Thyroid gland (tissue), 4 donors: ENCODE measurements at regions not wholly inside any gene's neighbourhood (a gene's known extent, or its start where the extent isn't known, plus 50 kb on each side); places are given as distances from the start of the nearest gene placed in this dataset.
"Not testable (repeated sequence)": the region's sequence is repeated elsewhere in the genome, so short reads cannot be mapped to it uniquely, and the experiment has no call there.

ENCODE experiments used
- DNase-seq, 2 donors: peaks; one replicate each; pipeline ENCODE4 v3.0.0-alpha.2; 2019
- H3K27ac ChIP-seq, 3 donors: fragments of 200-600 bp; sonication (generic); 1 replicate in 2 of 3; 2 replicates in 1 of 3; pipeline ENCODE4 v1.5.1; 2016 to 2019; ENCODE audit warnings: mild to moderate bottlenecking in 1 of 3, moderate library complexity in 1 of 3
- H3K27me3 ChIP-seq: fragments of 200-600 bp; sonication (generic); one replicate; pipeline ENCODE4 v1.5.1; 2019
- H3K36me3 ChIP-seq, 2 donors: fragments of 200-600 bp; sonication (generic); one replicate each; pipeline ENCODE4 v1.5.1; 2016 to 2019
- H3K4me1 ChIP-seq, 2 donors: fragments of 200-600 bp; sonication (generic); one replicate each; pipeline ENCODE4 v1.5.1; 2017 to 2019
- H3K4me3 ChIP-seq, 3 donors: fragments of 200-600 bp; sonication (generic); replicated peaks in 1 of 3; 1 replicate in 2 of 3; 2 replicates in 1 of 3; pipeline ENCODE4 v1.5.1; 2016; ENCODE audit warnings: mild to moderate bottlenecking in 1 of 3
- H3K9me3 ChIP-seq: fragments of 200-600 bp; sonication (generic); one replicate; pipeline ENCODE4 v1.5.1; 2017
- CTCF ChIP-seq, 6 experiments: fragments of 200-600 bp in 3 of 6; fragments of 450-650 bp in 3 of 6; sonication (generic) in 3 of 6; IDR thresholded peaks; one replicate each; pipeline ENCODE4 v1.5.1; 2016 to 2019; ENCODE audit warnings: antibody characterized with exemption in 6 of 6, mild to moderate bottlenecking in 2 of 6, inconsistent platforms in 1 of 6, moderate library complexity in 1 of 6
- POLR2A ChIP-seq, 2 donors: fragments of 450-650 bp; IDR thresholded peaks; one replicate each; pipeline ENCODE4 v1.6.1; 2017; ENCODE audit warnings: antibody characterized with exemption in 2 of 2, mild to moderate bottlenecking in 2 of 2, moderate library complexity in 1 of 2
- WGBS, 2 donors: methylation state at CpG; one replicate each; pipeline ENCODE4 v1.1.5; 2017; 5-methylcytosine and 5-hydroxymethylcytosine counted together
- intact Hi-C: fragments of 100-400 bp; cut with DNase I; formaldehyde crosslinking; loops from one replicate; pipeline ENCODE4 v1.15.1; 2023

GRCh38 chr4:56139241-56139827, 190.6 kb downstream of the CEP135 start:
- no peaks in the 10 kb centered on the region for H3K9me3 ChIP-seq
- no peak overlapping the region for H3K27ac ChIP-seq
- no peaks in the 10 kb centered on the region for H3K36me3 ChIP-seq
- 82 to 94% methylated on average over 1 of the region's 1 CpG for WGBS, 2 donors
- H3K27me3 ChIP-seq: no peaks in the 10 kb centered on the region
- no peak overlapping the region for H3K4me3 ChIP-seq
- intact Hi-C loops: no loop called here
- no peaks in the 10 kb centered on the region for H3K4me1 ChIP-seq
- TF ChIP-seq CTCF (IDR thresholded peaks at IDR 0.05): no peak
- no peak for TF ChIP-seq POLR2A (IDR thresholded peaks at IDR 0.05)
- DNase-seq: no peak

GRCh38 chr4:56134834-56135233, 186.1 kb downstream of the CEP135 start:
- H3K36me3 ChIP-seq, H3K9me3 ChIP-seq, H3K4me1 ChIP-seq, H3K27me3 ChIP-seq, intact Hi-C loops, H3K27ac ChIP-seq, H3K4me3 ChIP-seq, DNase-seq: not testable (repeated sequence)
- 91 to 92% methylated on average over 8 of the region's 8 CpGs for WGBS, 2 donors

GRCh38 chr4:56134266-56134665, 185.5 kb downstream of the CEP135 start:
- no peaks in the 10 kb centered on the region for H3K27me3 ChIP-seq
- intact Hi-C loops: no loop called here
- 71 to 77% methylated on average over 2 of the region's 2 CpGs for WGBS, 2 donors
- no peak for TF ChIP-seq POLR2A (IDR thresholded peaks at IDR 0.05)
- TF ChIP-seq CTCF (IDR thresholded peaks at IDR 0.05): no peak
- no peaks in the 10 kb centered on the region for H3K36me3 ChIP-seq
- no peak for DNase-seq
- H3K4me1 ChIP-seq: no peaks in the 10 kb centered on the region
- no peak overlapping the region for H3K4me3 ChIP-seq
- H3K9me3 ChIP-seq: no peaks in the 10 kb centered on the region
- H3K27ac ChIP-seq: no peak overlapping the region

GRCh38 chr4:56132835-56133234, 184.1 kb downstream of the CEP135 start:
- no peak for DNase-seq
- intact Hi-C loops: no loop called here
- WGBS, 2 donors: 89% methylated on average over 3 of the region's 3 CpGs

GRCh38 chr4:56132188-56132587, 183.4 kb downstream of the CEP135 start:
- H3K4me3 ChIP-seq, H3K9me3 ChIP-seq, H3K36me3 ChIP-seq, H3K27me3 ChIP-seq, H3K27ac ChIP-seq, intact Hi-C loops, DNase-seq, H3K4me1 ChIP-seq: not testable (repeated sequence)
- 81 to 90% methylated on average over 5 of the region's 5 CpGs for WGBS, 2 donors

More at GRCh38 chr4:56132835-56133234, 184.1 kb downstream of the CEP135 start:
- Histone ChIP-seq H3K9me3 (no peaks in the 10 kb centered on the region), H3K4me3 (no peak overlapping the region), H3K4me1 (no peaks in the 10 kb centered on the region), H3K27me3 (no peaks in the 10 kb centered on the region), H3K36me3 (no peaks in the 10 kb centered on the region), H3K27ac (no peak overlapping the region)
- no peak for TF ChIP-seq POLR2A (IDR thresholded peaks at IDR 0.05)
- TF ChIP-seq CTCF (IDR thresholded peaks at IDR 0.05): no peak

GRCh38 chr4:56130606-56131155, 181.9 kb downstream of the CEP135 start:
- DNase-seq: no peak
- no peak overlapping the region for H3K27ac ChIP-seq
- no peaks in the 10 kb centered on the region for H3K36me3 ChIP-seq
- H3K27me3 ChIP-seq: no peaks in the 10 kb centered on the region
- no peaks in the 10 kb centered on the region for H3K9me3 ChIP-seq
- H3K4me3 ChIP-seq: no peak overlapping the region
- intact Hi-C loops: no loop called here
- no peaks in the 10 kb centered on the region for H3K4me1 ChIP-seq
- no peak for TF ChIP-seq CTCF (IDR thresholded peaks at IDR 0.05)
- TF ChIP-seq POLR2A (IDR thresholded peaks at IDR 0.05): no peak
